Cerebellar cortex (tissue), 1 donor: ENCODE measurements at regions not wholly inside any gene's neighbourhood (a gene's known extent, or its start where the extent isn't known, plus 50 kb on each side); places are given as distances from the start of the nearest gene placed in this dataset.
"Not testable (repeated sequence)": the region's sequence is repeated elsewhere in the genome, so short reads cannot be mapped to it uniquely, and the experiment has no call there.

ENCODE experiments used
- DNase-seq: peaks from one replicate; pipeline ENCODE4 v3.0.0-alpha.2; 2015; ENCODE audit warnings: low spot score

DNA sequence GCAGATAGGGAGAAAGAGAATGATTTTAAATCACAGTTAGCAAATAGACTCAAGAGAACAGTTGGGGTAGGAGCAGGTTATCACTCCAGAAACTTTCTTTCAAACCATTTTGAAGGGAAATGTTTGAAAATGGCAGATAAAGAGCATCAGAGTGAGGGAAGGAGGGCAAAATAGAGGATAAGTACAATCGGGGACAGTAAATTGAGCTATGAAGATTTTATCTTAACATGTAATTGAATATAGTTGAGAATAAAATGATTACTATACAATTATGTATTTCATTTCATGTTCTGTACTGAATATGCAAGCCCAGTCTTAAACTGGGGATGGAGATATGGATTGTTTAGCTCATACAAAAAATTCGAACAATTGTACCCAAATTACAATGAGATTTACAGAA lies 54.0 kb downstream of the MAP10 start:
- no peak for DNase-seq

DNA sequence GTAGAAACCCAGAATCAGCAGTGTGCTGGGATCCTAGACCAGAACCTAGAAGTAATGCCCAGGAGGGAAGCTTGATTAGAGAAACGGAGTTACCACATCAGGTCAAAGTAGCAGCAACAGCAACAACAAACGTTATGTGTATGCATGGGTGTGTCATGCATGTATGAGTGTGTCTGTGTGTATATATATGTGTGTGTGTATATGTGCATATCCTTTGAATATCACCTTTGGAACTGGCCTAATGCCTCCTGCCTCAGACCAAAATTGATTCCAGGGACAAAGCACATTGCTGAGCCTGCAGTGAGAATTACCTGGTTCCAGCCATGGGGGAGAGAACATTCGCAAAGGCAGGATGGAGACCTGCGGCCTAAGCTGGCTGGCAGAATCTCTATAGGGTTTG lies 55.9 kb downstream of the MAP10 start:
- DNase-seq: no peak

DNA sequence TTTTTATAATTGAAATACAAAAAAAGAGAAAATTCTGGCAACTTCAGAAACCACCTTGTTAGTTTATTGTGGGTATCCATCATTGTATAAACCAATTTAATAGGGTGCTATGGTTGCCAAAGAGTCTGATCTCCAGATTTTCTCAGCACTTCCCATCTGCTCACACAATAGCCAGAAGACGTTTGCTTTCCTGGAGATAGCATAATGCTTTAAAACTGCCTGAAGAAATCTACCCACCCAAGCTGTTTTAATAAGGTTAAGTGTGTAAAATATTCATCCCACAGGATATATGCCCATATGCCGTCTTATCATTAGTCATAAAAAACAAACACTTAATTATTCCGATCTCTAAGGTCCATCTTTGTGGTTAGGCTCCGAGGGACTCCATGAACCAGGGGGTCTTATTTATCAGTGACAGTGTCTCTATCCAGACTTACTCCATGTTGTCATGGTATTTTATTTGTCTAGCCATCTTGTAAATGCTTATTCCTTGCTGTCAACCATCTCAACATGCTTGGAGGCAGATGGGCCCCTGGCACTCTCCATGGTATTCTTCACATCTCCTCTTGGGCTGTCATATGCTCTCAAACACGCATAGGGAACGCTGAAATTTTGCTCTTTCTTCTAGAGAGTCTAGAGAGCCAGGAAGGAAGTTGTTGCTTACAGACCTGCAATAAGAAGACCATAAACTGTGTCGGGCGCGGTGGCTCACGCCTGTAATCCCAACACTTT lies 58.5 kb downstream of the MAP10 start:
- no peak for DNase-seq

DNA sequence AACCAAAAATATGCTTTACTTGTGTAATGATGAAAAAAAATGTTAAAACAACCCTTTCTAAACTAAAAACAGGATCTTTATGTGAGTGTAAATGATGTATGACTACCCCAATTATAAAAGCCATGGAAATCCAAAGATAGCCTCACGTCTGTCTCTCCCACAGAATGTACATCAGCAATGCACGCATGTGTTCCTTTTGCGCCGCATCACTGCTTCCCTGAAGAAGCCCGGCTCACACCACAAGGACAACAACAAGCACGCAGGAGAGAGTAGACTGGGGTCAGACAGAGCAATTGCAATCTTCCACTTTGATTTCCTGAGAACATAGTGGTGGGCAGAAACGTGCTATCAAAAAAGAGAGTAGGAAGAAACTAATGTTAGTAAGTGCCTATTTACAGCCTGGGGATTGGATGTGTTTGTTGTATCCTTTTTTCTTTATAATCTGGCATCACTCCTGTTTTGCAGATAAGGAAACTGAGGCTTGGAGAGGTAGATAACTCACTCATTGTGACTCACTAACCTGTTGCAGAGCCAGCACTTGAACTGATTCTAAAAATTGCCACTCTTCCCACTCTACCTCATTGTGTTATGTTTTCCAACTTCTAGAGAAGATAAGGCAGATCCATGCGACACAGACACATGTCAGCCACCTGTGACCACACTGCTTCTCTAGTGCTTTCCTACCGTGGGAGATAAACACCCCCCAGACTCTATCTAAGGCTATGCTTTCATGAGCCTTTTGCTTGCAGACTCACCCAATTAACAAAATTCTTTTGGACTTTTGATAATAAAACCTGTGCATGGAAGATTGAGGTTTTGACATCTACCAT lies 60.1 kb downstream of the MAP10 start:
- DNase-seq: no peak

DNA sequence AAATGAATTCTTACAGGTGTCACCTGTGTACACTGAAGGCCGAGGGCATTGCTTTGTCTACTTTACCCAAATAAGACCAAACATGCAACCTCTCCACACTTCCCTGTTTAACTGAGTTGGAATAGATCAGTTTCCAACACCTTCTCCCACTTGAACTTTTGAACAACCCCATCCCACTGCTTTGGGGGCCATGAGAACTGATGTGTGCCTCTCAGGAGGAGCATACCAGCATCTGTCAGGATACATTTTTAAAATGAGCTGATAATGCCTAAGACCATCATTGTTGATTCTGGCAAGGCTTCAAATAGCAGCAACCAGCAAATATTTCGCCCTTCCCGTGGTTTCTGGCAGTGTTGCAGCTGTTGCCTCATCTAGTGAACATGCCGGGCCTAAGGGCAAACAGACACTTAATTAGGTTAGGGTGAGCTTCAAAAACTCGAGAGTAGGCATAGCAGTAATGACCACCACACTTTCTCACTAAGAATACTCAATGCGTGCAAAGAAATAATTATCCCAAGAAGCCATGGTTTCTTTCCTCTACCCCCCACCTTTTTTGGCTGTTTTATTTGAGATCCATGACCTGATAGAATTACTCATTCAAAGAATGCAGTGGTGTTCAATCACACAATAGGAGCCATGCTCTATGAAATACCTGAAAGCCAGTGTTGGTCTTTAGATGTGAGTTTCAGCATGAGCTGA lies 63.7 kb downstream of the MAP10 start:
- DNase-seq: no peak

DNA sequence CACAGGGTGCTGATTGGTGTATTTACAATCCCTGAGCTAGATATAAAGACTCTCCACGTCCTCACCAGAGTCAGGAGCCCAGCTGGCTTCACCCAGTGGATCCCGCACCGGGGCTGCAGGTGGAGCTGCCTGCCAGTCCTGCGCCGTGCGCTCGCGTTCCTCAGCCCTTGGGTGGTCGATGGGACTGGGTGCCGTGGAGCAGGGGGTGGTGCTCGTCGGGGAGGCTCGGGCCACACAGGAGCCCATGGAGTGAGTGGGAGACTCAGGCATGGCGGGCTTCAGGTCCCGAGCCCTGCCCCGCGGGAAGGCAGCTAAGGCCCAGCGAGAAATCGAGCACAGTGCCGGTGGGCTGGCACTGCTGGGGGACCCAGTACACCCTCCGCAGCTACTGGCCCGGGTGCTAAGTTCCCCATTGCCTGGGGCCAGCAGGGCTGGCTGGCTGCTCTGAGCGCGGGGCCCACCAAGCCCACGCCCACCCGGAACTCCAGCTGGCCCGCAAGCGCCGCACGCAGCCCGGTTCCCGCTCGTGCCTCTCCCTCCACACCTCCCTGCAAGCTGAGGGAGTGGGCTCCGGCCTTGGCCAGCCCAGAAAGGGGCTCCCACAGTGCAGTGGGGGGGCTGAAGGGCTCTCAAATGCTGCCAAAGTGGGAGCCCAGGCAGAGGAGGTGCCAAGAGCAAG lies 66.2 kb downstream of the MAP10 start:
- DNase-seq: not testable (repeated sequence)

DNA sequence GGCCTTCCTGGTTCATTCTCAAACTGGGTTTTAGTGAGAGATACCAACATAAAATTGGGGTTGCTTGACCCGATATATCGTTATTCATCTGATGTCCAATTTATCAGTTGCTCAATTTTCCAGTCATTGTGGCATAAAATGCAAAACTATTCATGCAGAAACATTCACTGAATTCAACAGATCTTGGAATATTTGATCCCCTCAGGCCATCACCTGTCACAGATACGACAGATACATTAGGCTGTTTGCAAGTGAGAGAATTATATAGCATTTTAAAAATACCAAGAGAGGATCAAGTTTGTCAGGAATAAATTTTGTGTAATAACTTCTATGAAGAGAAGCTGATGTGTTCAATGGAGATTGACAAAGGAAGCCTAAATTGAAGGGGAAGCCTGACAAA lies 67.1 kb downstream of the MAP10 start:
- DNase-seq: no peak

DNA sequence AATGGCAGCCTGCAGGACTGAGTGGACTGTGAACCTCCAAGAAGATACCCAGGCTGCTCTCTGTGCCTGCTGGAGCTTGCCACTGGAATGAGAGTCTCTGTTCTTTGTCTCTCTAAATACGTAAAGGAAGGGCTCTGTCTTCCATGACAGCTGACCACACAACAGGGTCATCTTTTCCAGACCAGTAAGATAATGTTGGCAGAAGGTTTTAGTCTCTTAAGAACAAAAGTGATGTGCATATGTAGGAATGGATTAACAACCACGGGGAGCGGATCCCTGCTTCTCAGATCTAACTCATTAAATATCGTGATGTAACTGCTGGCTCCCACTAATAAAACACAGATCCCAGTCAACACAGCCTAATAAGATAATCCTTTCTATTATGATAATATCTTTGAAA lies 67.5 kb downstream of the MAP10 start:
- no peak for DNase-seq

DNA sequence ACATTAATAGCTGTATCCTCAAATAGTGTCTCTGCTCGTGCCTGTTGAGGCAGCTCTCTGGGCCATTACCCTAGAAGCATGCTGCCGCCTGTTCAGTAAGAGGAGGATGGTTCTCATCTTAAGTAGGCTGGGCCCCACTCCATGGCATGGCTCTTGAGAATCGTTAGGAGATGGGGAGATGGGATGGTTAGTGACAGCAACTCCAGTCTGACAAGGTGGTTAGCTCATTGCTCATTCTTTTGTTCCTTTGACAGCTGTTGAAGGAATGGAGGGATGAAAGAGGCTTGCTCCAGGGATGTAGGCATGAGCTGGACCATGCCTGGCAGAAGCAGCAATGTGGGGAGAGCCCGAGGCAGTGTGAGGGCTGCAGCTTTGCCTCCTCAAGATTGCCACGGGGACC lies 68.2 kb downstream of the MAP10 start:
- DNase-seq: no peak

DNA sequence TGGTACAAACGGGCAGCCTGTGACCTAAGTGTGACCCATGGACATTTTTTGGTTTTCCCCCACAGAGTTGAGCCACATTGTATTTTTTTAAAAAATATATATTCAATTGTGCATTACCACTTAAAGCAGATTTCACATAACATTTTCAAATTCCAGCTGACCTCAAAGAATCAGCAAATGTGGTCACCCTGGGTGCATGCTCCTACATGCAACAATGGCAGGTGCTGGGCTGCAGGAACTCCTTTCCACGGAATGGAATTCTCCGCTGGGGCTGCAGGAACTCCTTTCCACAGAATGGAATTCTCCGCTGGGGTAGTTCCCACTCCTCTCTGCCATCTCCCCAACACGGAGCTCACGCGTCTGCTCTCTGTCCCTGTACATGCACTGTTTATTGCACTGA lies 68.7 kb downstream of the MAP10 start:
- no peak for DNase-seq

DNA sequence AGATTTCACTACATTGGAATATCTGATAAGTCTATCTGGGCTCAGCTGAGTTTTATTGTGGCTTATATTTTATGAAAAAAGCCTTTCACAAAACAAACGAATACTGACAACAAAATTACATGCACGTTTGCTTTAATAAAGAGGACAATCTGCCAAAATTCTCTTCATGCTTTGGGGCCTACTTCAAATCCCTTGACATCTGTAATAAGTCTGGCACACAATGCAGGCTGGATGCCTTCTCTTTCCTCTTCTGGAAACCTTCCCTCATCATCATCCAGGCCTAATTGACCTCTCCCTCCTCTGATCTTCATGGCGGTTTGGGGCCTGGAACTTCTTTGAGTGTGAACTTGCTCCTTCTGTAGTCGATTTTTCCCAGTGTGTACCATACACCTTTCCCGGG lies 70.3 kb downstream of the MAP10 start:
- DNase-seq: no peak

DNA sequence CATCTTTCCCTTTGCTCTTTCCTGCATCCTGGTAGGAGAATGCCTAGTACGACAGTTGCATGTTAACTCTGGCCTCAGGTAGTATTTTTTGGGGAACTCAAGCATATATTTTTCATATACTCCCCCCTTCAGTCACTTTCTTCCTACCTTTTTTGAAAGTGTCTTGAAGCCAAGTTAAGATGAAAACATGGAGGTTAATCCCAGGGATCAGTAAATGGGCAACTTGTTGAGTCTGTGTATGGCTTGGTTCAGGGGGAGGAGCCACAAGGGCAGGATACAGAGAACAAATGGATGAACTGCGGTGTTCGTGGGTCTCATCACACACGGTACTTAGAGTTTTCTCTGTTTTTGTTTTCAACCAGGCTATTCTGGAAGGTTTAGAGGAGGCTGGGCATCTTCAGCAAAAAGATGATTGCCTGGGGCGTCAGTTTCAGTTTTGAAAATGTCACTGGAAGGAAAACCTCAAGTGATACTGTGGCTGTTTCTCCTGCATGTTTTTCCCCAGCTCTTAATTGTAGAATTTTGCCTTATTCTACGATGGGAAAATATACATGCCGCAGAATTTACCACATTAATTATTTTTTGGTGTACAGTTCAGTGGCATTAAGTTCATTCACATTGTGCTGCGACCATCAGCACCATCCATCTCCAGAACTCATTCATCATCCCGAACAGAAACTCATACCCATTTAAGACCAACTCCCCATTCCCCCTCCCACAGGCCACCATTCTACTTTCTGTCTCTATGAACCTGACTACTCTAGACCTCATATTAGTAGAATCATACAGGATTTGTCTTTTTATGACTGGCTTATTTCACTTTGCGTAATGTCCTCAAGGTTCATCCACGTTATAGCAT lies 71.5 kb downstream of the MAP10 start:
- DNase-seq: no peak

DNA sequence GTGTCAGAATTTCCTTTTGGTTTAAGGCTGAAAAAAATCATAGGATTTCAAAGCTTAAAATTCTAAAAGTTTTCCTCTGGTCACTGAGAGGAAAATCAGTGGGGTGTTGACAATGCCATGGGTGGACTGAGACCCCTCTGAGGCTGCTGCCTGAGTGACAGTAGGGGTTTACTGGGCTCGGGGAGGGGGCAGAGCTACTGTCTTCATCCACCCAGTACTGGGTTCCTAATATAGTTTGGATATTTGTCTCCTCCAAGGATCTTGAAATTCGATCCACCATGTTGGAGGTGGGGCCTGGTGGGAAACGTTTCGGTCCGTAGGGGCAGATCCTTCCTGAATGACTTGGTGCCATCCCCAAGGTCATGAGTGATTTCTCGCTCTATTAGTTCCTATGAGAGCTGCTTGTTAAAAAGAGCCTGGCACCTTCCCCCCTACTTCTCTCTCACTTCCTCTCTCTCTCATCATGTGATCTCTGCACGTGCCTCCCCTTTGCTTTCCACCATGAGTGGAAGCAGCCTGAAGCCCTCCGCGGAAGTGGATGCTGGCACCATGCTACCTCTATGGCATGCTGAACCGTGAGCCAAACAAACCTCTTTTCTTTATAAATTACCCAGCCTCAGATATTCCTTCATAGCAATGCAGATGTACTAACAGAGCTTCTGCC lies 72.3 kb downstream of the MAP10 start:
- no peak for DNase-seq

DNA sequence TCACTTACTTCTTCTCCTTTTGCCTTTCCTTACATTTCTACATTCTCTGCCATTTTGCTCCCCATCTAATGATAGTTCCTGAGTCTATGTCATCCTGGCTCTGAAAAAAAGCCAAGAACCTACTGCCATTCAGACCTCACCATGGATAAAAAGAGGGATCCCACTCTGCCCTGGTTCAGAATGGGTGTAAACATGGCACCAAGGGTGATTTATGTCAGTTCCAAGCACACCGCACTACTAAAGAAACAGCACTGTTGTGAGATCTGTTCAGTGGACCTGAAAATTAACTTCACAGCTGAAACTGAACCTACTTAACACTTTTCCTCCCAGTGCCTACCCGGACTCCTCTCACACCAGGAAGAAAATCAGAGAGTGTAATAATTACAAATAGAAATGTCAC lies 72.3 kb upstream of the NTPCR start:
- DNase-seq: no peak

DNA sequence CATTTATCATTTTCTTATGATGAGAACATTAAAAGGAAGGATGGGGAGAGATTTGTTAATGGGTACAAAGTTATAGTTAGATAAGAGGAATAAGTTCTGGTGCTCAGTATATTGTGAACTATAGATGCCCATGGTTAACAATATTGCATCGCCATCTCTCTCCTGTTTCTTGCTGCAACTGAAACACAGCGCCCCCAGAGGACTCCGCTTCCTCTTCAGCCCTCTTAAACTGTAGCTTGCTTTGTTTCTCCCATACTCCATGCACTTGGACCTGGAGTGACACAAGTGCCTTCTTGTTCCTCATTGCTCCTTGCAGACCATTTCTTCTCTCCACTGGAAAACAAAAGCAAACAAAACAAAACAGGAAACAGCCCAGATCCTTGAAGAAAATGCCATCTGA lies 70.1 kb upstream of the NTPCR start:
- DNase-seq: peak; percentile 18

DNA sequence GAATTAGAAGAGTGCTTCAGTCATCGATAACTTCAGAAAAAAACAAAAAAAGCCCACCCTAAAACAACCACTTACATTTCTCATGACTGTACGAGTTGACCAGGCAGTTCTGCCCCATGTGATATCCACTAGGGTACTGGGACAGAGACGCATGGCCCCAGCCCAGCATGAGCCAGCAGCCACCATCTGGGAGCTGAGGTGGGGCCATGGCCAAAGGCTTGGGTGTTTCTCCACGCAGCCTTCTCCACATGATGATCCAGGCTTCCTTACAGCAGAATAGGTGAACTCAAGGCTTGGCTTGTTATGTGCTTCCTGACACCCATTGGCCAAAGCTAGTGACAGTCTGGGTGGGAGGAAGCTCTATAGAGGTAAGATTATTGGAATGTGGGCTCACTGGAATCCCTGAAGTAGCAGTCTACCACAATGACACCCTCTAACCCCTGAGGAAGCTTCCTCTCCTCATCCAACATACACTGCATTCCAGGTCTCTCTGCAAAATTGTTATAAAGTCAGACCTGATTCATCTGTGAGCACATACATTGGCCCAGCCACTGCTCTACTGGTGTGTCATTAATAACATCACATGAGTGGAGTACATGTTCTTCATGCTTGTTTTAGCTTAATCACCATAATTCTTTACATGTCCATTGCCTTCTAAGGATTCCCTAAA lies 66.3 kb upstream of the NTPCR start:
- no peak for DNase-seq

DNA sequence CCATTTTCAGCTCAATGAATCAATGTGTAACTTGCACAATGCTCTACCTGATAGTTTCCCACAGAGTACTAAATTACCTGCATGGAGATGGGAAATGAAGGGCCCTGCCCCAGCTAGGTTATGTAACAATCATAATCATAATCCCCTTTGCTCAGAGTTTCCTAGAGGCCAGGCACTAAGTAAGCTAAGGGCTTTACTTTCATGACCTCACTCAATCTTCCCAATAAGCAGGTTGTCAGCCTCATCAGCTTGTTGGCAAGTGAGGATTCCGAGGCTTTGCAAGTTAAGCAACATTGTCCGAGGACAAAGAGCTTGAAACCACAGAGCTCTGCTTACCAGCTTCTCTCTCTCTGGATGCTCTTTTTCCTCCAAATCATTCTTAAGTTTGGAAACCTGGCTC lies 64.1 kb upstream of the NTPCR start:
- no peak for DNase-seq

DNA sequence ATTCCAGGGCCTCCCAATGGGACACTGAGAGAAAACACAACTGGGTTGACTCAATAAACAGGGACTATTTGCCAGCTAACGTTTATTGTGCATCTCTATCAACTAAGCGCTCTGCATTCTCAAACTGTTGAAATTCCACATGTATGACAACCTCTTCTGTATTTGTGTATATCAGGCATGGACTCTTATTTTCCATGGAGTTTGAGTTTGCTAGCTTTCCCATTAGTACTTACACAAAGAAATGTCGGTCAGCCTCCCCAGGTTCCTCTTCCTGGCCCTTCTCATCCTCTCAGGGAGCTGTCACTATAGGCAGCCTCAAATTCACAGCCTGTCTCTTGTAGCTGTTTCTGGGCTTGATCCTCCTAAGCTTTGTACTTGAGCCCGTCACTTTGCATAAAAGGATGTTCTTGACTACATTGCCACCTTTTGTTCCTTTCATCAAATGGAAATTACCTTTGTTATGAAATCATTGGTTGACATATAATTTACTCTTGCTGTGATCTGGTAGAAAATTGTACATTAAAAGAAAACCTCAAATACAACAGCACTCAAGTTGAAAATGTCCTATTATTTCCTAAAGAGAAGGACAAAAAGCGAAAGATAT lies 60.0 kb upstream of the NTPCR start:
- no peak for DNase-seq

DNA sequence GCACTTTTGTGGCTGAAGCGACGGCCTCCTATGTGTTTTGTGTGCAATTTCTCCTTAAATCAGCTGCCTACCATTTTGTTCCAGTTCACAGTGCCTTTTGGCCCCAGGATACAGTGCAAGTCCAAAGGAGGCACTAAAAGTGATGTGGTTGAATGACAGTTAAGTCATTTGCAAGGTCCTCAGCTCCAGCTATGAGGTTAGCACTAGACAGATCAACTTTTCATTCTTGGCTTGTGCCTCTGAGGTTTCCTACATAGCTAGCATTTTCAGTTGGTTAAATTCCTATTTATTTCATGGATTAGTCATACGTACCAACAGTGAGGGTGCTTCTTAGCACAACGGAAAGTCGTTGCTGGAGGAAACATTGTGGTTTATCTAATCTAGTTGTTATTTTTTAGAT lies 59.3 kb upstream of the NTPCR start:
- no peak for DNase-seq
